ENCODE measurements at regions not wholly inside any gene's neighbourhood (a gene's known extent, or its start where the extent isn't known, plus 50 kb on each side); places are given as distances from the start of the nearest gene placed in this dataset.
A peak's percentile ranks its signal among the peaks of the same experiment; 100 is the strongest.

DNA sequence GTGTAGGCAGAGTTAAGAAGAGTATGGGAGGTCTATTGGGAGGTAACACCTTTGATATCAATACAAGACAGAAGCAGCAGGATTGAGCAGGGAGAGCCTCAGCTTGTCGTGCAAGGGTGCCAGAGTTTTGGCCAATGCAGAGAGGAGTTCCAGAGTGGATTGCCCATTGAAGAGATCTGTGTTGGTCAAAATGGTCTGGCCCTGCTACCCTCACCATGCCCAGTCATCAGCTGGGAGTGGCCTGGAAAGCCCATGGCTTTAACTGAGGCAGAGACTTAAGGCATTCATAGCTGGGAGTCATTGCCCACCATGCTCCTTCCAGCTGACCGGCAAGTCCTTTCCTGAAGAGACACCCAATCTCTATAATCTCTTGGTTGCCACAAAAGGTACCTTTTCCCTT lies 271.3 kb downstream of the ABHD5 start:
- intact Hi-C loops (cut with DNase I, micrococcal nuclease): no loop called here
- DNase-seq: no peak
- no peak for ATAC-seq

DNA sequence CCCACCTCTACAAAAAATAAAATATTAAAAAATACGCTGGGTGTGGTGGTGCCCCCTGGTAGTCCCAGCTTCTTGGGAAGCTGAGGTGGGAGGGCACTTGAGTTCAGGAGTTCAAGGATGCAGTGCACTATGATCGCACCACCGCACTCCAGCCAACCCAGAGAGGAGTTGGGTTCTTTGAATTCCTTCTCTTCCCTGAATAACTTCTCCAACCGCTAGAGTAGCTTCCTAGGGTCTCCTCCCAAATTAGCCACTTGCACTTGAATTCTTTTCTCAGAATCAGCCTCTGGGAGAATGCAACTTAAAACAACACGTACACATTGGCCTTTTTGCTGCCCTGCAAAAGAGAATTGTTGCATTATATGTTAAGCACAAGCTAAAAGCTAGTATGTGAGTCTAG lies 272.5 kb downstream of the ABHD5 start:
- no peak for ATAC-seq
- intact Hi-C loops (cut with DNase I, micrococcal nuclease): no loop called here
- no peak for DNase-seq

DNA sequence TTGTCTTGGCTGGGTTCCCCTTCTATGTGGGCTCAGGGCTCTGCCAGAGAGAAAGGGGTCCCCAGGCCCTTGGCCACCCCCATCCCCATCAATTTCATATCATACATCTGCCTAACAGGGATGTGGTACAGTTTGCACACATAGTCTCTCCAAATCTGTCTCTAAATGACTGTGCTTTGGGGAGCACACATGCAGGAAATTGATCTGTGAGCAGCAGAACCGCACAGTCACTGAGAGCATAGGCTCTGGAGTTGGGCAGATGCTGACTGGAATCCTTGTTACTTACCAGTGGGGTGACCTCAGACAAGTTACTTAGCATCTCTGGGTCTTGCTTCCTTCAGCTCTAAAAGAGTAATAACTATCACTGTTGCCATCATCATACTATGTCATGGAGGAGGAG lies 273.9 kb downstream of the ABHD5 start:
- intact Hi-C loops (cut with DNase I, micrococcal nuclease): no loop called here
- DNase-seq: no peak

DNA sequence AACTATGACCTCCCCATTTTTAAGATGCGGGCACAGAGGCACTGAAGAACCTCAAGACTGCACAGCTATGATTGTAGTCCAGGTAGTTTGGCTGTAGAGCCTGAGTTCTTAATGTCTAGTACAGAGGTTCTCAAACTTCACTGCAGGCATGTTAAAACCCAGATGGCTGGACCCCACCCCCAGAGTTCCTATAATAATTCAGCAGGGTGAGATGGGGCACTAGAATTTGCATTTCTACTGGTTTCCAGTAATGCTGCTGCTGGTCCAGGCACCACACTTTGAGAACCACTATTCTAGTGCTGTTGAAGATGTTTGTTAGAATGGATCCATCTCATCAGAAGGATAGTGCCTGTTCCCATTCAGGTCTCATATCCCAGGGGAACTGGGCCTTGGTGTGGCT lies 274.9 kb downstream of the ABHD5 start:
- intact Hi-C loops (cut with DNase I, micrococcal nuclease): no loop called here
- DNase-seq (no peak), ATAC-seq (no peak)

More for the DNA sequence above, 273.9 kb downstream of the ABHD5 start:
- no peak for ATAC-seq

DNA sequence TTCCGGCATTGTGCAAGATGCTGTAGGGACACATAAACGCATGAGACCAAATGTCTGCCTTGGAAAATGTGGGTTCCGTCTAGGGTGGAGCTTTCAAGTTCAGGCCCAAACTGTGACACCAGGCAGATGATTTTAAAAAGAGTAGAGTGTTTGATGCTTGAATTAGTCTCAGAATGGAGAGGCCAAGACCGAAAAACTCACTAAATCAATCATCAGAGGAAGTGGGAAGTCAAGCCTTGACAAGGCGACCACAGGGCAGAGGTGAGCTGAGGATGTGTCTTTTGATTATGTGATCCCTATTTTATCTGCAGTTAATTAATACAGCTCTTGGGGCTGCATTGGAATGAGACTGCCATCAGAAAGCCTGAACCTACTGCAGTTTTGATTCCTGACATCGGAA lies 275.4 kb downstream of the ABHD5 start:
- no peak for DNase-seq
- ATAC-seq: no peak
- intact Hi-C loops (cut with DNase I, micrococcal nuclease): no loop called here

DNA sequence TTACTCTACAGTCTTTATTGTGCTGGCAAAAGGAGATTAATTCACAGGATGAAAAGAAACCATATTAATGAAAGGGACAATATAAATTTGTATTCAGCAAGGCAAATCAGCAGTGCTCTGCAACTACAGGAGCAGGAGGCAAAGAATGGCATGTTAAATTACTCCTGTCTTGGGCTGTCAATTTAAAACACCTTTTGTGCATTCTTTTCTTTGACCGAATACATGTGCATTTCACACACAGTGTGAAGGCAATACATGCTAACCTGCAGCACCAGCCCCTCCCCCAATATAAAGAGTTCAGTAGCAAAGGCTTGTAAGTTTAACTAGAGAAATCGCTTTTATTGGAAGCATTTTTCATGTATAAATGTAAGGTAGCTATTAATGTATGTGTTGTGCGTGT lies 275.2 kb upstream of the TOPAZ1 start:
- ATAC-seq (no peak), DNase-seq (no peak)
- intact Hi-C loops (cut with DNase I, micrococcal nuclease): no loop called here

DNA sequence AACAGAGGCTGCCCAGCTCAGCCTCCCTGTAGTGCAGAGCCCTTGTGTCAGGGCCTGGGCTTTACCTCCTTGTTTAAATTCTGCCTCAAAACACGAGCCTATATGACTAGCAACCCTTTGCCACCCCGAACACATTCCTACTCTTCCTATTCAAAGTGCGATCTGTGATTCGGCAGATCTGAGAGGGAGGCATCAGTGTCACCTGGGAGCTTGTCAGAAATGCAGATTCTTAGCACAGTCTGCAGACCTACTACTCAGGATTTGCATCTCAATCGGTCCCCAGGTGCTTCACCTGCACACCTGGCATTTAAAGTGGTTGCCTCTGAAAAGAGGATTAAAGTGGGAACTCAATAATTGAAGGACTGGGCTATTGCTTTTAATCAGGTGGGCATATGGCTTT lies 273.2 kb upstream of the TOPAZ1 start:
- ATAC-seq (no peak), DNase-seq (no peak)
- intact Hi-C loops (cut with DNase I, micrococcal nuclease): no loop called here

DNA sequence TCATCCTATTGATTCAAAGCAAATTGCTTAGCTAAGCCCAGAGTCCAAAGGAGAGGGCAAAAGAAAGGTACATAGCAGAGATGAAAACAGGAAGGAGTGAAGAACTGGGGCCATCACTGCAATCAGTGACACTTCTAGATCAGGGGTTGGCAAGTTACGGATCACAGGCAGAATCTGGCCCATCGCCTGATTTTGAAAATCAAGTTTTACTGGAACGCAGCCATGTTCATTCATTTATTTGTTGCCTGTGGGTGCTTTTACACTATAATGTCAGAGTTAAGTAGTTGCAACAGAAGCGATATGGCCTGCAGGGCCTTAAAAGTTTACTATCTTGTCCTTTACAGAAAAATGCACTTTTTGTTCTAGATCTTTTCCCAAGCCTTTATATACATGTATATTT lies 271.7 kb upstream of the TOPAZ1 start:
- ATAC-seq (no peak), DNase-seq (no peak)
- intact Hi-C loops (cut with DNase I, micrococcal nuclease): no loop called here

DNA sequence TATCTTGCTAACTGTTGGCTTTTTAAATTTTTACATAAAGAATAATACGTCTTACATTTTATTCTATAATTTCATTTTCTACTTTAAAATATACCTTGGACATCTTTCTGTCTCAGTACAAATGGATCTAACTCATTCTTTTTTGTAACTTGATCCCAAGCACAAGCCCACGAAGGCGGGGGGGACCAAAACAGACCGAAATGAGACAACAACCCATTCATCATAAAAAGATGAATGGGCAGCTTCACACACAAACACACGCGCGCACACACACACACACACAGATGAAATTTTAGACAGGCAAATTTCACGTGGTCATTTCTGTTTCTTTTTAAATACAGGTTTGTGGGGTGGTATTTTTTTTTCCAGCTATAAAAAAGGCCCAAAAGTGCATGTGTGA lies 271.3 kb upstream of the TOPAZ1 start:
- no peak for ATAC-seq
- DNase-seq: no peak
- intact Hi-C loops (cut with DNase I, micrococcal nuclease): no loop called here

DNA sequence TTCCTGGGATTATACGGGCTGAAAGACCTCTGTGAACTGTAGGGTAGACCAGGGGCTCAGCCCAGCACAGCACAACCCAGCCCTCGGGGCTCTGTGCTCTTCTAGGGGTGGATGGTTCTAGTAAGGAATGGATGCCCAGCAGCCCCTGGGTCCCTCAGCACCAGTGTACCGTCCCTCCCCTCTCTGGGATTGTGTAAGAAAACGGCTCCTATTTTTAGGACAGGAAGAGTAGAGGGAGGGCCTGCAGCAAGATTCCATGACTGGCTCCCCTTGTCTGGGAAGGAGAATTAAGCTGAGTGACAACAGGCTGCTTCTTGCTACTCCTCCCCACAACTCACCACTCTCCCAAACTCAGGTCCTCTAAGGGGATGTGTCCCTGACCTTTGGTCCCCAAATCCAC lies 270.8 kb upstream of the TOPAZ1 start:
- ATAC-seq: no peak
- no peak for DNase-seq
- intact Hi-C loops (cut with DNase I, micrococcal nuclease): no loop called here

DNA sequence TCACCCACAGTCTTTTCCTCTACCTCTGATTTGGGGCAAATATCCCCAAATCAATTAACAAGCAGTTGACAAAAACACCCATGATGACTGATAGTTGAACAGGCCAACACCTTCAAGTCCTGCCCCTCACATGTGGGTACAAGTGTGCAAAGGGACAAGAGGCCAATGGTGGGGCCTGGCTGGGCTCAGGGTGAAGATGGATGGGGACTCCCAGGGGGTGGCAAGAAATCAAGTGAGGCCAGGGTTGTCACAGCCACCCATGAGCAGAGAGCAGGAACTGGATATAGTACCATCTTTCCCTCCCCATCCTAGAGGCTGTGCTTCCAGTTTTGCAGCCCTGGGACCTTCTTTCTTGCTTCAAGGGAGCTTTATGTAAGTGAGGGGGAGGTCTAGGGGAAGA lies 270.2 kb upstream of the TOPAZ1 start:
- intact Hi-C loops (cut with DNase I, micrococcal nuclease): no loop called here
- no peak for DNase-seq
- ATAC-seq: no peak

DNA sequence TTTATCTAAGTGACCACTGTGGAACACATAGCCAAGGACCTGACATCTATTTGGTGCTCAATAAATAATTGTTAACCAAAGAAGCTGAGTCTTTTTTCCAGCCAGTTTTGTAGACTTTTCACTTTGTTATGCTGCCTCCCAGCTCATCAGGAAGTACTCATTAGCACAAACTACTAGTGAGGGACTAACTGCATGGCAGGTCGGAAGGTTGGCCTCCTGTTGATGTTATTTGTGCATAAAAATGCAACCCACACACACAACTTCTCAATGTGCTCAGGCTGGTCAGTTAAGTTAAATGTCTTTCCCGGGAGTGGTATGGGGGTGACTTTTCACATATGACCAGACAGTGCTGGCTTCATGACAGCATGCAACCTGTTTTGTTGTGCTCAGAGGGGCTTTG lies 263.0 kb upstream of the TOPAZ1 start:
- intact Hi-C loops (cut with DNase I, micrococcal nuclease): no loop called here
- ATAC-seq (no peak), DNase-seq (no peak)

DNA sequence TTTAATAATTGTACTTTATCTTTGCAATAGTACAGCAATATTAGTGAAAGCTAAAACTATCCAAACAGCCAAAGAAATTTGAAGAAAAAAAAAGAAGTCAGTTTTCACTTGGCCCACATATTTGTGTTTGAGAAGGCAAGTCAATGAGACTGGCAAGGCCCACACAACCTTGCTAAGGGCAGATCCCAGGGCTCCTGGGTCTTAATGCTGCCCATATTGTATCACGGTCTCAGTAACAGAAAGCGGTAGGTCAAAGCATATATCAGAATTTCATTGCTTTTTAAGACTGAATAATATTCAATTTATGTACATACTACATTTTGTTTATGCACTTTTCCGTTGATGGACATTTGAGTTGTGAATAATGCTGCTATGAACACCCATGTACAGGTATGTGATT lies 262.0 kb upstream of the TOPAZ1 start:
- intact Hi-C loops (cut with DNase I, micrococcal nuclease): no loop called here
- no peak for ATAC-seq
- DNase-seq: no peak

DNA sequence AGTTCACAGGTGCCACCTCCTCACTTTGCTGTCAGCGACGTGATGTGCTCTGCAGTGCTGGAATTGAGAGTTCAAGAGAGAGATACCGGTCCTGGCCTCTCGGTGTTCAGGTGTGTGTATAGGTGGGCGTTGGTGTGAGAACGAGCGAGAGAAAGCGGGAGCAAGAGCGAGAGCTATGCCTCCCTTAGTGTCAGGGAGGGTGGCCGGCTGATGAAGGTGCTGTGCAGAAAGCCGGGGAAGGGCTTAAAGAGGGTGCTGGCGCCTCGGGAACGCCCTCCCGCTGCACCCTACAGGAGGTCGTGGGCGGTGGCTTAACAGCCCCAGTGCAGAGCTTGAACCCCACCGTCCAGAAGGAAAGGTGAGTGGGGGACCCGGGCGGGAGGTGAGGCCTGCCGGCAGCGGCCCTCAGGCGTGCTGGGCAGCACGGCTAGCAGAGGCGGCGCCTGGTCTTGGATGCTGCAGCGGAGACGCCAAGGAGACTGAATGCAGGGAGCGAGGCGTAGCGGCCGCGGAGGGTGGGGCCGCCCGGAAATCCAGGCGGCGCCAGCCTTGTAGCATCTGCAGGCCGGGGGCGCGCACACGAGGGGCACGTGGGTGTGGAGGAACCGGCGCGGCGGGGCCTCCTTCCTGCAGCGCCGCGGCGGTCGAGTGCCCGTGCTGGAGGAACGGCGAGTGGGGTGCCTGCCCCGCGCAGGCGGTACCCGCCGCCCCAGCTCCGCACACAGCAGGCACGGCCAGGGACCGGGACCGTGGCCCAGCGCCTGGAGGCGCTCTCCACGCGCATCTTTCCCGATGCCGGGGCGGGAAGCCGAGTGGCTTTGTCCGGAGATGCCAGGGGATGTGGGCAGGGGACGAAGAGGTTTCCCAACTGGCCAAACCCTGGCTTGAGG lies 246.8 kb upstream of the TOPAZ1 start:
- intact Hi-C loops (cut with DNase I, micrococcal nuclease): no loop called here
- peak in 1 of 2 donors; percentile 25 for DNase-seq
- peak; percentile 45 for ATAC-seq

DNA sequence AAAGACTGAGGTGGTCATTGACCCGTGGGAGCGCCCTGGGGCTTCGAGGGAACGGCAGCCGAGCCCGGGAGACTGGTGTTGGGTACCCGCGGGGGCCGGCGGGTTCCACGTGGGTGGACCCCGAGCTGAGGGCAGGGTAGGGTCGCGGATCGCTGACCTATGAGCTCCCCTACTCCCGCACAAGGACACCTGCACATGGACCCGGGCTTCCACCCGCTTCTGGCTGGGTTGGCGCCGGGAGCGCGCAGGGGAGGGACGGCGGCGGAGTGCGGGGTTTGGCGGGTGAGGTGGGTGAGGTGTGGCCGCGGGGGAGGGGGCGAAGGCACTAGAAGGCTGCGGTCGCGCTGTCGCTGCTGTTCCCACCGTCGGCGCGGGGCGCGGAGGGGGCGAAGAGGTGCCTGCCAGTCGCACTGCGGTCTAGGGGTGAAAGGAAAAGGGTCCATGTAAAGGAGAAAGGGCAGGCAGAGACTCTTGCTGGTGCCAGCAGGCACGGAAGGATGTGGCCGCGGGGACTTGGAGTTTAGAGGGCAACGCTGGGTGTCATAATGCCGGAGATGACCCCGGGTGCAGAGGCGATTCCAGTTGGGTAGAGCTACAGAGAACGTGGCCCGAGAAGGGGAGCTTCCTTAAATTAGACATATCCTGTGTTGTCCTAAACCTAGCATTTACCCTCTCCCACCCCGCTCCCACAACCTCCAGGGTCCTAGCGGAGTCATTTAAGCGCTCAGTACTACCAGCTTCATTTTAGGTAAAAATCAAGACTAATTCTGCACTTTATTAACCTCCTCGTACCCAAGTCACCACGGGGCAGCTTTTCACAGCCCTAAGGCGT lies 245.9 kb upstream of the TOPAZ1 start:
- DNase-seq (no peak), ATAC-seq (no peak)
- intact Hi-C loops (cut with DNase I, micrococcal nuclease): no loop called here

DNA sequence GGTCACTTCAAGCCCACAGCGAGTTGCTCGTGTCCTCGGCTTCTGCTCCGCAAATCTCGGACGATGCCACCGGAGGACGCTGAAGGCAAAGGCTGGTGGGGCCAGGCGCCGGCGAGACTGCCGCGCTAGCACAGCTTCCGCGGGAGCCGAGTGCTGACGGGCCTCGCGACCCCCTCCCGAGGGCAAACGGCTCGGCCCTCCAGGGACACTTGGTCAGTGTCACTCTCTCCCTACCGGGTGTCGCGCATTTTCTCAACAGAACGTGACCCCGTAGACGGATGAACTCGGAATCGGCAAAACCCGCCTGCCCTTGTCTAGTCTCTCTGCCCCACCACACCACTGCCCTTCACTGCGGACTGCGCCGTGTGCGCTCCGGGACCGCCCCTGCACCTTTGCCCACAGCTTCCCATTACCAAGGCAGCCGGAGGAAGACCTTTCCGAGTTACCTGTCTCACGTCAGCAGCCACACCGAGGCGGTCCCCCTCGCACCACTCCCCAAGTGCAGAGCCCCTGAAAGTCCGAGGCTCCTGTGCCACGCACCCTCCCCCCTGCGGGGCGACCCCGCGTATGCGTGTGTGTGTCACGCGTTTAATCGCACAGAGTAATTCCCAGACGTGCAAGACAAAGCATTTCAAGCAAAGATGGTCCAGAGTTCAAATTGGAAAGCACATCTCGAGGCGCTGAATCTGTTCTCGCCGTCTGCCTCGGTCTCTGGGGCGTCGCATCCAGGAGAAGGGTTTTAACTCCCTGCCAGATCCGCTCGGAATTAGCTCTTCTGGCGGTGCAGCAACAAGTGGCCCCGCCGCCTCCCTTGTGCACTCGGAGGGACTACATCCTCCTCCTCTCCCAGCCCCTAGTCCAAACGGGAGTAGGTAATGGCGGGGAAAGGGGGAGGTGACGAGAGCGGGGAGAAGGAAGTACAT lies 245.0 kb upstream of the TOPAZ1 start:
- intact Hi-C loops (cut with DNase I, micrococcal nuclease): no loop called here
- DNase-seq: peak in 1 of 2 donors; percentile 13
- ATAC-seq: no peak

DNA sequence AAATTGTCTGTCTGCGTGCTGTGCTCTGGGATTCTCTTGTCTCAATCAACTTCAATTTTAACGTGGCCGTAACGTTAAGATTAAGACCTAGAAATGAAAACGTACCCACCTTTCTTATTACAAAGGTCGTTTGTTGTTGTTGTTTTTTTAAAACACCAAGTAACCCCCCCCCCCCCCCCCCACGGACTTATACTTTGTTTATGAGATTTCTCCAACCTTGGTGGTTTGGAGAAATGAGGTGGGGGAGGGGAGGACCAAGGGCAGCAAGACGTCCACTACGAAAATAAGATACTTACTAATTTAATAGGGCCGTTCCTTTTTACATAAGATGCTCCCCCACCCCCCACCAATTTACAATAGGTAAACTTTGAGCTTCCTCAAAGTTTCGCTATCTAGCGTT lies 244.4 kb upstream of the TOPAZ1 start:
- no peak for DNase-seq
- intact Hi-C loops (cut with DNase I, micrococcal nuclease): no loop called here
- no peak for ATAC-seq

DNA sequence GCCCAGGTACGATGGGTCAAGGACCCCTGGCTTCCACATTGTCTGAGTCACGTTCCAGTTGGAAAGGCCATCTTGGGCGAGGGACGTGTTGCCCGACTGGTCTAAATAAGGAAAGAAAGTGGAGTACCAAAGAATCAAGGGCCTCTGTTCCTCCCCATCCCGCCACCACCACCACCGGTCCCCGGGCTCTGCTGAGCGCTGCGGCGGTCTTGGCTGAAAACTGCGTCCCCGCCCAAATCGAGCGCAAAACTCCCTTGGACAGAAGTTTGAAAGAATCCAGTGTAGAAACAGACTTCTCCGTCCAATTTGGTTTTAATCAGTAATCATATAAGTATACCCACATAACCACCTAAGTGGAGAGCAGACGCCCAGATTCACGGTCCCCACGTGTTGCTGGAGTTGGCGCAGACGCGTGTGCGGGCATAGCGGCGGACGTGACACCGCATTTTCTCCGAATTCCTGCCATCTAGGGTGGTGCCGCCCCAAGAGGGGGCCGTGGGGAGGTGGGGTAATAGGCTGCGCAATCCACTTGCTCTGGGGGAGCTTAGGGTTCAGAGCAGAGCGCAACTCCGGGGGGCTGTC lies 243.8 kb upstream of the TOPAZ1 start:
- DNase-seq: no peak
- intact Hi-C loops (cut with DNase I, micrococcal nuclease): no loop called here
- no peak for ATAC-seq

DNA sequence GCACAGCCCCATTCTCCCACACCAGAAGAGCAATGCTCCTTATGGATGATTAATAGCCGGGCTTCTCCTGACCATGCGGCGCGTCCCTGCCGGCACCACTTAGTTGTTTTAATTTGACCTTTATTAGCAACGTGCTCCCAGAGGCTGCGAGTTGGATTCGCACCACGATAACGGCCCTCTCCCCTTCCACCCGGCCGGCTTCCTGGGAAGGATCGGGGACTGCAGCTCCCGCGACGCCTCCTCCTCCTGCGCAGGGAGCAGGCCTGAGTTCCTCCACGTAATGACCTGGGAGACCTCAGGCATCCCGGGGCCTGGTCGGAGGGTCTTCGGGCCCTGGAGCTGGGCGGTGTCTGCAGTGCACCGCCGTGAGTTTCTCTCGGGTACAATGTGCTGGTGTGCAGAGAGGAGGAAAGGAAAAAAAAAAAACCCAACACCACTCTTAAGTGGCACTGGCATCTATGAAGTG lies 243.3 kb upstream of the TOPAZ1 start:
- no peak for ATAC-seq
- intact Hi-C loops (cut with DNase I, micrococcal nuclease): no loop called here
- DNase-seq: no peak

All from left colon (tissue), 2 donors.